ENCODE measurements at regions not wholly inside any gene's neighbourhood (a gene's known extent, or its start where the extent isn't known, plus 50 kb on each side); places are given as distances from the start of the nearest gene placed in this dataset.

DNA sequence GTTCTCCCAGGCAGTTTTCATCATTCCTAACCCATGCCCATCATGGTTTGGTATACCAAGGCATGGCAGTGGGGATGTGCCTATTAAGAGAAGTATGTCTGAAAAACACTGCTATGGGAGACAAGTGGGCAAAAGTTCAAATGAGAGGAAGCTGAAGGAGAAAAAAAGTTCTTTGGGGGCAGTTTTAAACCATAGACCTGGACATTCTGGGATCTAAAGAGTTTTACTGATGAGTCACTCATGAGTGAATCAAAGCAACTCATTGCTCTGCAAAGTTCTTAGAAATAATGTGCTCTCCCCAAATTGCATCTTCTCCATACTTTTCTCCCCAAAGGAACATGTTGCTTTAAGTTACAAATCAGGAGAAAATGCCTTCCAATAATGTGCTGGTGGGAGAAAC, 256.9 kb upstream of the MTPN start:
- DNase-seq = no peak

DNA sequence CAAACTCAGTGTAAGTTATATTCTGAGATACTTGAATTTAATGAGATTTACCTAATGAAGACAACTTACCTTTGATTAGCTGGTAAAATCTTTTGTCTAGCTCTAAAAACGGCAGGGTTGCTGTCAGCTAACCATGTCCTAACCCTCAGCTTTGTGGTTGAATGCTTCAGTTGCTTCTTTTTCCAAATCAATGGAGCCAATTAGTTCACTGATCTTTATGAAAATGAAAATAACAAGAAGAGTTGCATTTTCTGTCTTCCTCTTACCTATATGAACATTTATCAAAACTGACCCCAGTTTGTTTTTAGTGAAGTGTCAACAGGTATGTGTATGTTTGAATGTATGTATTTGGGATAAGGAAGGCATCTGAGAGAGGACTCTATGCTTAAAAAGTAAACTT, 253.1 kb upstream of the MTPN start:
- DNase-seq = no peak

DNA sequence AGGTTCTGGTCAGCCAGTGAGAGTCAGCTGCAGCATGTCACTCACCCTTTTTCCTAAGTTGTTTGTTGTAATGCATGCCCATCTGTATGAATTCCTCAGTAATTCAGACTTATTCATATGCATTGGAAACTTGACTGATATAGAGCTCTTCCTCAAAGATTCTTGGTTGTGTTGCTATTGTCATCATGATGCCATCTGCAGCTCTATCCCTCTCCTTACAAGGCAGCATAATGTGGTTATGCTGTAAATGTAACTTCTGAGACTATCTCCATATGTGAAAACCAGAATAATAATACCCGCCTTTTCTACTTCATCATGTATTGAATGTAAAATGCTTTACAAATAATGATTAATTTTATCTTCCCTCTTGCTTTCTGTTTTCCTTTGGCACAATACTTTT, 252.6 kb upstream of the MTPN start:
- no peak for DNase-seq

DNA sequence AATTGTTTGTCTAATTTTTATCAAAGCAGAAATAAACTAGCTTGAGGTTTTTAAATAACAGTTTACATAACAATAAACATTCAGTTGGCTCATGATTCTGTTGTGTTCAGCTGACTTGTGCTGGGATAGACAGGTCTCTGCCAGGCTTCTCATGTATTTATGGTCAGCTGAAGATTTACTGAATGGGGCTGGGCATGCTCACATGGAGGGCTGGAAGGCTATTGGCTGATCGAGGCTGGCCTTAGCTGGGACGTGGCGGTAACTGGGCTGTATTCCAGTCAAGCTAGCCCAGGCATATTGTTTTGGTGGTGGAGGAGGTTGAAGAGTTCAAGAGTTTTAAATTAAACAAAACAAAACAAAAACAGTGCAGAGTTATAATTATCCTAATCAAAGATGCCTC, 251.0 kb upstream of the MTPN start:
- no peak for DNase-seq

DNA sequence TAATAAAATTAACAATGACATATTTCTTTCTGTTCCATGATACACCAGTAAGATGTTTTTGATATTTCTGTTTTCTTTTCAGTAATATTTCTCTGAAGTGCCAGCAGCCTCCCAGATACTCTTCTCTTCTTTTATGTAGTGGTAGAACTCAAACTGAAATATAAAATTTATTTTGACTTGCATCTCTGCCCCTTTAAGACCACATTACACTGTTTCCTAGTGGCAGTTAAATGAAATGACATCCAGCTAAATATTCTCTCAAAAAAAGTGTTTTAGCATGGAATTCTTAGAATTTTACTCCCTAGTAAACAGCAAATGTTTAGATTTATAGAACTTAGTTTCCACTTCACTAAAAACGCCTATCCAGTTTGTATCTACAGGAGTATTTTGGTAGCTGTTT, 237.2 kb upstream of the MTPN start:
- no peak for DNase-seq

DNA sequence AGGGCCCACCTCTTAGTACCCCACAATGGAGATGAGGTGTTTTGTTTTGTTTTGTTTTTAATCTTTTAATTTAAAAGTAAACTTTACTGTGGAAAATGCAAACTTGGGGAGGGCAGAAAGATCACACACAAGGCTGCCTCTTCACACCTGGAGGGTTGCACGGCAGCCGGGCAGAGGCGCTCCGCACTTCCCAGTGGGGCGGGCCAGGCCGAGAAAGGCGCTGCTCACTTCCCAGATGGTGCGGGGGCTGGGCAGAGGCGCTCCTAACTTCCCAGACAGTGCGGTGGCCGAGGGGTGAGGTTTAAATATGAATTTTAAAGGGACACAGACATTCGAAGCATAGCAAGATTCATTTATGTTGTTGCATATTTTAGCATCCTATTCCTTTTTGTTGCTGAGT, 235.9 kb upstream of the MTPN start:
- DNase-seq = no peak

DNA sequence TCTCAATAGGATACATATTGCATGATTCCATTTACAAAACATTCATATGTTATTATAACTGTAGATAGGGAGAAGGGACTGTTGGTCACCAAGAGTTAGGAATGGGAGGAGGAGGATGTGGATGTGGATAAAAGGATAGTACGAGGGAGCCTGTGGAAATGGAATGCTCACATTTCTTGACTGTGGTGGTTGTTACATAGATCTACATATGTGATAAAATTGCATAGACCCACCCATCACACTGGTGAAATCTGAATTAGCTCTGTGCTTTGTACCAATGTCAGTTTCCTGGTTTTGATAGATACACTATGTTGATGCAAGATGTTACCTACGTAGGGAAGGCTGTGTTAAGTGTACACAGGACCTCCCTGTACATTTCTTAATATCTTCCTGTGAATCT, 233.5 kb upstream of the MTPN start:
- no peak for DNase-seq

DNA sequence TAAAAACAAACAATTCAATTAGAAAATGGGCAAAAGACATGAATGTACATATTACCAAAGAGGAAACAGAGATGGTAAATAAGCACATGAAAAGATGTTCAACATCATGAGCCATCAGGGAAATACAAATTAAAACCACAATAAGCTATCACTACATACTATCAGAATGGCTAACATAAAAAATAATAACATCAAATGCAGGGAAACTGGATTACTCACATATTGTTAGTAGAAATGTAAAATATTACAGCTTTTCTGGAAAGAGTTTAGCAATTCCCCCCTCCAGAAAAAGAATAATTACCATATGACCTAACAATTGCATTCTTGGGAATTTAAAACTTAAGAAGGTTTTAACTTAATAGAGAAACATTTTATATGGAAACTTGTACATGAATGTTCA, 232.9 kb upstream of the MTPN start:
- no peak for DNase-seq

DNA sequence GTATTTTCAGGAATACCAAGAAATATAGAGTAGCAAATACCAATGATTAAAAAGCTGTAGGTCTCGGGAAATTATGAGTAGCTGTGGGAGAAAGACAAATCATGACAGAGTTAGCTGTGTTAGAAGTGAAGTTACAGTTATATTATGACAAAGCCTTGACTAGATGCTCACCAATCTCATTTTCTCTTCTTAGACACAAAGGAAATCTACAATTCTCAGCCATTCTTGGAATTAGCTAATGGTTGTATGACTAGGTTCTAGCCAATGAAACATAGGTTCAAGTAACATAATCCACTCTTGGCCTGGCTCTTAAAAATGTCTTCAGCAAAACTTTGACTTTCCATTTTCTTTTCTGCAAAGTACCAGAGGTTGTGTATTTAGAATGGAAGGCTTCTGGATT, 228.8 kb upstream of the MTPN start:
- DNase-seq = no peak

DNA sequence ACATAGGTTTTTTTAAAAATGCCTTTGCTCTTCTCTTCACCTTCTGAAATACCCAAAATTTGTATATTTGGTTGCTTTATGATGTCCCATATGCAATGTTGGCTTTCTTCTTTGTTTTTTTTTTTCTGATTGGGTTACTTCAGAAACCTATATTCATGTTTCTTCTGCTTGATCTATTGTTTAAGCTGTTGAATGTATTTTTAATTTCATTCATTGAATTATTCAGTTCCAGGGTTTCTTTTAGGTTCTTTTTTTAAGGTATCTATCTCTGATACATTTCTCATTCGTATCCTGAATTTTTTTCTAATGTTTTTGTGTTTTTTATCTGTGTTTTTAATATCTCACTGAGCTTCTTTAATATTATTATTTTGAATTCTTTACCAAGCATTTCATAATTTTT, 221.0 kb upstream of the MTPN start:
- no peak for DNase-seq

DNA sequence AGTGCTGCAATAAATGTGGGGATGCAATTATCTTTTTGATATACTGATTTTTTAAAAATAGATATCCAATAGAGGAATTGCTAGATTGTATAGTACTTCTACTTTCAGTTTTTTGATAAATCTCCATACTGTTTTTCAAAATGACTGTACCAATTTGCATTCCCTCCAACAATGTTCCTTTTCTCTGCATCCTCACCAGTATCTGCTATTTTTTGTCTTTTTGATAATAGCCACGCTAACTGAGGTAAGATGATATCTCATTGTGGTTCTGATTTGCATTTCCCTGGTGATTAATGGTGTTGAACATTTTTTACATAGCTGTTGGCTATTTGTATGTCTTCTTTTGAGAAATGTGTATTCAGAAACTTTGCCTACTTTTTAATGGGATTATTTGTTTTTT, 217.7 kb upstream of the MTPN start:
- DNase-seq = no peak

DNA sequence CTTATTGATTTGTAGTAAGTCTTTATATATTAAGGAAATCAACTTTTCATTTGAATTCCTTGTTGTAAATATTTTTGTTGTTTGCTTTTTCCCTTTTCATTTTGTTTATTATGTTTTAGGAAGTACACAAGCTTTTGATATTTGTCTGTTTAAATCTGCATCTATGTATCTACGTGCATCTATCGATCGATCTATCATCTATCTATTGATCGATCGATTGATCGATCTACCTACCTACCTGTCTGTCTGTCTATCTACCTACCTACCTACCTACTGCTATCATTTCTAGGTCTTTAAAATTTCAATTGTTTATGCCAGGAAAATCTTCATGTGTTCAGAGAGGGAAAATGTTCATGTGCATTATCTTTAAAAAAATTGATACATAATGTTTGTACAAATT, 216.8 kb upstream of the MTPN start:
- no peak for DNase-seq

DNA sequence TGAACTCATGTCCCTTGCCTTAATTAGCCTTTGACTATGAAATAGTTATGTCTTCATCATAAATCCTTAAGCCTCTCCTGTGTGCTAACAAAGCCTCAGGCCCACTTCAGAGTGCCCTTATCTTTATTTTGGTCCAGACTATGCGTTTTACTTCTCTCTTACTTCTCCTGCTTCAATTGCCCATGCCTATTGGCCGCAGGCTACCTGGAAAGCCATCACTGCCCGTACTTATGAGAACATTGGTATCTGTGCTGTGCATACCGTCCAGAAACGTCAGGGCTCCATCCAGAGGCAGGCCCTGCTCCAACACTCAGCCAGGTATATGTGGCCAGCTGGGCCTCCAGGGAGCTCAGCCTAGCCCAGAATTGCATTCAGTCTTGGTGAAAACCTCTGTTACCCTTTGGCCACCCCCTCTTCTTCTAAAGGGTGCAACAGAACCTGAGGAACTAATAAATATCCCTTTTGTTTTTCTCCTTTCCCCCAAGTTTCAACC, 212.4 kb upstream of the MTPN start:
- DNase-seq = no peak

DNA sequence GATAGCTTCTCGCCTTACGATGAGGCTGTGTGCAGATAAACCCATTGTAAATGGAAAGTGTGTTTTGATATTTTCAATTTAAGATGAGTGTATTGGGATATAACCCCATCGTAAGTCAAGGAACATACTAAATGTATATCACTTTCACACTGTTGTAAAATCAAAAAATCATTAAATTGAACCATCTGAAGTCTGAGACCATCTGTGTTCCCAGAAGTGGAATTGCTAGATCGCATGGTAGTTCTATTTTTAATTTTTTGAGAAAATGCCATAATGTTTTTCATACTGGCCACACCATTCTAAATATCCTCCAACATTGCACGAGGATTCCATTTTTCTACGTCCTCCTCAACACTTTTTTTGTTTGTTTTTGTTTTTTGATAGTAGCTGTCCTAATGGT, 209.1 kb upstream of the MTPN start:
- no peak for DNase-seq

DNA sequence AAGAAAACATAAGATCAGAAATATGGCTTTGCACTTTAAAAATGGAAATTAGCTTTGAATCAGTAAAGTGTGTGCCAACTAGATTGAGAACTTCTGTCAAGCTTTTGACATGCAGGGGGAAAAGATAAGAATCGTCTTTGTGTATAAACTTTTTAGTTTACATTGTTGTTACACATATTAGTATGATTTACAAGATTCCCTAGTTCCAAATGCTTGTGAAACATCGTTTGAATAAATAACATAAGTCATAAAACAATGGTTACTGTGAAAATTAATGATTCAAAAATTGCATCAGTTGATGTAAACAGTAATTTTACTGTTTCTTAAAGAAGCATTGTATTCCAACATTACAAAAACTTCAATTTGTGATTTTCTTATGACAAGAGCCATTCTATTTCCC, 207.6 kb upstream of the MTPN start:
- no peak for DNase-seq

DNA sequence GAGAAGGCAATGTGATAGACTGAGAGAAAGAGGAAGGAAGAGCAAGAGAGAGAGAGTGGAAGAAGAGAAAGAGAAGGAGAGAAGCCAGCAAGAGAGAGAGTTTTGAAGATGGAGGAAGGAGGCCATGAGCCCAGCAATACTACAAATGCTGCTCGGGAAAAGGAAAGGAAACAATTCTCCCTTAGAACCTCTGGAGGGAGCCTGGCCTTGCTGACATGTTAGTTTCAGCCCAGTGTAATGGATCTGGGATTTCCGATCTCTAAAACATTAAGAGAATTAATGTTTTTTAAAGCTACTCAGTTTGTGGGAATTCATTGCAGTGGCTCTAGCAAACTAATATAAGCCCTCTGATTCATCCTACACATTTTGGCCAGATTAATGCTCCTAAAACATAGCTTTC, 206.8 kb upstream of the MTPN start:
- no peak for DNase-seq

DNA sequence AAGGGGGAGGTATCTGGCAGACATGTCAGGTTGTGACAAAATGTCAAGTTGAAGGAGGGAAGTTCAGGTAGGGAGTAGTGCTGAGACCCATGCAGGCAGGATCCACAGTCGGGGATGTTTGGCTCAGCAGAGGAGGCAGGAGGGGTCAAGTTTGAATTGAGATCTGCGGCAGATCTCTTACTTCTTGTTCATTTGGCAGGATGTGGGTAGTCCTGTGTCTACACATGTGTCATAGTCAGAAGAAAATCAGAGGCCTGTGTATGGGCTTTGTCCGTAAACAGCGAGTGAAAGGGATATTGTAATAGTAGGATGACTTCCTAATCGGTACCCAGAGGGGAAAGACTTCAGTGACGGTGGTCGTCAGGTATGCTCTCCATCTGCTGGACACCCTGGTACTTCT, 203.8 kb upstream of the MTPN start:
- no peak for DNase-seq

DNA sequence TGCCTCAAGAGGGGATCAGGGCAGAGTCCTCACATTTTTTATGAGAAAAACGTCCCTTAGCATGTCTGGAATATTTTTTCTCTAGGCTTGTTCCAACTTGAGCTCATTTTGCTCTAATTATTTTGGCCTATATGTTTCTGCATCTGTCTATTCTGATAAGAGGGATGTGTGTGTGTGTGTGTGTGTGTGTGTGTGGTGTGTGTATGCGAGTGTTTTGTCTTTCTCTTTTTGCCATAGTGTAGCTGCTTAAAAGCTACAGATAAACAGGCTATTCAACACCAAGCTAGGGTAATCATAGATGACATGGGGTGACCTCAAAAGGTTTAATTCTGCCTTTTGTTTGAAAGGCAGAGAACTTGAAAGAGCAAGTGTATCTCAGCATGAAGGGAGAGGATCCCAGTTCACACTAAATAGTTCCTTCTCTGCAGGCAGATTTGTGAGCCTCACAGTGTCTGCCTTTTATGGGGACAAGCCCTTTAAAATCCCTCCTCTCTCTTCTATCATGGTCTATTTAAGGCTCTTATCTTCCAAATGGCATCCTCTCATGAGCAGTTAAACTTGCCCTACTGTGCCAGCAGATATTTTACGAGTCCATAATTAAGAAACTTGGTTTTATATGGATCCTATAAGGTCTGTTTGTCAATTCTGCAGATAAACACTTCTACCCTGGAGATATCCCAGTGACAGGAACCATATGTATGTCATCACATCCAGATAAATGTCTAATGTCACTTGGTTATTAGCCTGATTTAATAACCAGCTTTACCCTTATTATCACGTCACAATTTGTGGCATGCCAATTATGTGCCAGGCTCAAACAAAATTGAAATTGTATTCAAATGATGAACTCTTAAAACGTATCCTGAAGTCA, 202.9 kb upstream of the MTPN start:
- DNase-seq = no peak

DNA sequence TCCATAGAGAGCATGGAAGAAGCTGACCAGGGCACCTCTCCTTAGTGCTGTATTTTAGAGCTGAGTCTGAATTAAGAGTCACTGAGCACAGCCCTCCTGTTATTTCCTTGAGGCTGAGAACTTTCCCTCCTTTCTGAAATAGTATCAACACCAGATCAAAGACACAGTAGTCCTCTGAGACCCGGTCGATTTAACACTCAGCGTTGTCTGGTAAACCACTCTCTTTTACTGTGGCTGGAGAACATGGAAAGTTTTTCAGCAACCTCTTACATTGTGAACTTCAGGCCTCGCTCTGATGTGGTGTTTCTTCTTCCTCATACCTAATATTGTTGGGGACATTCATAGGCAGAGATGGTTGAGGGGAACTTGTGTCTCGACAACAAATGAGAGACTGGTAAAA, 202.0 kb upstream of the MTPN start:
- no peak for DNase-seq

DNA sequence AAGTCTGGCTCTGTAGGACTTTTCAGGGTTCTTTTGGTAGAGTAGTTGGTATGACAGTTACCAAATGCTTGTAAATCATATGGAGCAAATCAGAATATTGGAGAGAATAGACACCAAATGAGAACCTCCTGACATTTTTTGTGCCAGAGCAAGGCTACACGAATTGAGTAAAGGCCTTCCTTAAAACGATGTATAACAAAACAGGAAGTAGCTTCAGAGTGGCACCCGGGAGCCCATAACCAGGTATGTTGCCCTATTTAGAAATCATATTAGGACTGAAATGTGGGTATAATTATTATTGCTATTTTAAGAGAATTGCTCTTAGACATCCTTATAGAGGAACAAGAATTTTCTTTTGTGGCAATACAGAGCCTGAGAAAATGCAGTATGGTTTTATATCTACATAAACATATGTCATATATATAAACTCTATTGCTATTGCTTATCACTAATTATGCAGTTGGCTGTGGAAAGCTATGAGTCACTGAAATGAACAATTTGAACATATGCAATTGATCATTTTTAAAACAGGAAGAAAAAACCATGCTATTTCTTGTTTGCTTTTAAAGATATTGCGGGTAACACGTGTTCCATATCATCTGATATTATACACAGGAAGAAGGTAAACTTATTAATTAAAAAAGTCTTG, 197.4 kb upstream of the MTPN start:
- DNase-seq = no peak

DNA sequence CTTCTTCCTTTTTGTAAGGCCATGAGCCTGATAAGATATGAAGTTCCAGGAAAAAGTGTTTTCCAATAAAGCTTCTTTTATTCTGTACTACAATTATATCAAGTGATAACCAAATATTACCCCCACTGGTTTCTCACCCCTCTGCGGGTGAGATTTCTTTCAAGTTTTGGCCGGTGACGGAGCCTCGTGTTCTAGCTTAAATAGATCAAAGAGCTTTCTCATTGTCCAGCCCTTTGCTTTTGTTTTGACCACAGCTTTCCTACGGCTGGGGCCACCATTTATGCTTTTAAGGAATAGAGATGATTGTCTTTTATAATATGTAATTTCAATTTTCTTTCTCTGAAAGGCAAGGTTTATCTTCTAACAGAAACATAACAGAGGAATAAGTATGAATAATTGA, 196.7 kb upstream of the MTPN start:
- DNase-seq = no peak

DNA sequence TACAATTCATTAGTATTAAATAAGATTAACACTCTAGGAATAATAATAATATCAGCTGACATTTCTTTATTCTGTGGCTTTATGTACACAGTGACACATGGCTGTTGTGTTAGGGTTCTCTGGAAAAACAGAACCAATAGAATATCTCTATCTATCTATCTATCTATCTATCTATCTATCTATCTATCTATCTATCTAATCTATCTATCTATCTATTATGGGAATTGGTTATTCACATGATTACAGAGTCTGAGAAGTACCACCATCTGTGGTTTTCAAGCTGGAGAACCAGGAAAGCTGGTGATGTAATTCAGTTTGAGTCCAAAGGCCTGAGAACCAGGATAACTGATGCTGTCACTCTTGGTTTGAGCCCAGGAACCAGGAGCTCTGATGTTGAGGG, 194.1 kb upstream of the MTPN start:
- DNase-seq = no peak

DNA sequence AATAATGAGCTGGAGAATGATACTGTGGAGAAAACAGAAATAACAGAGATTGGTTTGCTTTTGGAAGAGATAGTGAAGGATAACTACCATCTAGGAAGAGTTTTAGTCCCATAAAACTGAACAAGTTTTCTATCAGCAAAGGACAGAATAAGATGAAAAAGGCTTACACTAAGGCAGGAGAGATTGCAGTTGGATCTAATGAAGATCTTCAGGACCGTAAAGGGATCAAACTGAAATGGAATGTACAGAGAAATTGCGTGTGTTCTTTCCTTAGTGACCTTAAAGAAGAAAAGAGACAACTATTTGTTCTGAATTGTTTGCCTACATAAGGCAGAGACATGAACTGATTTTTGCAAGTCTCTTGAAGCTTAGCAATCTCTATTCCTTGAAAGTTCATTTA, 191.7 kb upstream of the MTPN start:
- DNase-seq = no peak

DNA sequence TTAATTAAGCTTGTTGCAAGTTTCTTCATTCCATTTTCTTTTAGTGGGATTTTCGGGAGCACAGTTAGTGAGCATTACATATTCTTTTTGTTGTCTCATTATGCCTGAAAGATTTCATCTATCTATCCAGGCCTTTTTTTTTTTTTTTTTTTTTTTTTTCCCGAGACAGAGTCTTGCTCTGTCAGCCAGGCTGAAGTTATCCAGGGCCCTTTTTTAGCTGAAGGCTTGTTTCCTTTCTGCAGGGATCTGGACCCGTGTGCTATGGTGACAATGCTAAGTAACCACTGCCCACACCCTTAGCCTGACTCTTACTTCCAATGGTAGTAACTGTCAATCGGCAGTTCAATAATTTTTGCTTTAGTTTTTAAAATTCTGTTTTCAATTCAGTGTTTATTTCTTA, 190.8 kb upstream of the MTPN start:
- no peak for DNase-seq

DNA sequence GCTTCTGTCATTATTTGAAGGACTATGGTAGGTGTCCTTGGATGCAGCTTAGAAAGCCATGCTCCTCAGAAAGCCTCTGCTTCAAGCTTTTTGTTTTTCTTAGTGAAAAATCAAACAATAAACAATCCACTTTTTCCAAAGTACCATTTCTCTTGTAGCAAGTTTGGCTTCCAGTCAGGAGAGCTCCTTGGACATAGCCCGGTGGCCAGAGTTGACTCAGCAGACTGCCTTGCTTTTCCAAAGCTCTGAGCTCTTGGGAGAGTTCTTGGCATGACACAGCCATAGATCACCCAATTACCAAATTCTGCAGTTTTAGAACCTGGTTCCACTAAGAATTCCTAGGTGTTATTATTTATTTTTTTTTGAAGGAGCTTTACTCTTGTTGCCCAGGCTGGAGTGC, 189.4 kb upstream of the MTPN start:
- no peak for DNase-seq

Measured in activated effector memory CD4-positive, alpha-beta T cell treated with Interleukin-2 at 50 U/mL for 16 hours (primary cell).